ENCODE measurements at regions not wholly inside any gene's neighbourhood (a gene's known extent, or its start where the extent isn't known, plus 50 kb on each side); places are given as distances from the start of the nearest gene placed in this dataset.

- dilution Hi-C loops (cut with MboI; ENCODE audit: extremely low pct_ligation_motif_present, low sequenced_read_pairs) (no loop called here), intact Hi-C loops (cut with micrococcal nuclease) (no loop called here)
- DNase-seq (ENCODE audit: low read depth, low spot score): no peak
- POLR2A ChIA-PET: no interaction called here
- Histone ChIP-seq H3K27me3 (ENCODE audit: control insufficient read depth in 2 of 2, insufficient read depth in 2 of 2, low read length in 2 of 2) (no peaks in the 10 kb centered on the region), H3K79me2 (ENCODE audit: control insufficient read depth, insufficient read depth, low read length) (no peaks in the 10 kb centered on the region), H3K27ac (ENCODE audit: insufficient read depth, low read depth, low read length) (no peak overlapping the region), H3K9me3 (replicated peaks; ENCODE audit: control insufficient read depth, insufficient read depth, low read length) (no peaks in the 10 kb centered on the region), H3K36me3 (ENCODE audit: control insufficient read depth in 2 of 2, extremely low read depth in 1 of 2, insufficient read depth in 2 of 2, low read length in 2 of 2) (no peaks in the 10 kb centered on the region), H3K4me1 (ENCODE audit: control insufficient read depth, extremely low read depth, insufficient read depth, low read length) (no peaks in the 10 kb centered on the region), H3K4me2 (ENCODE audit: insufficient read depth, low read length) (no peak overlapping the region), H3K9me1 (replicated peaks; ENCODE audit: control insufficient read depth, extremely low read depth, insufficient read depth, low read length) (no peaks in the 10 kb centered on the region), H3K4me3 (replicated peaks in 1 of 3; ENCODE audit: insufficient read depth in 1 of 3, low read depth in 1 of 3, low read length in 3 of 3) (no peak overlapping the region), H3K9ac (replicated peaks; ENCODE audit: extremely low read depth, insufficient read depth, low read length) (no peak overlapping the region), H4K20me1 (replicated peaks; ENCODE audit: control insufficient read depth, extremely low read depth, insufficient read depth, low read length) (no peaks in the 10 kb centered on the region), H2AFZ (ENCODE audit: low read depth, low read length) (no peak overlapping the region)
- TF ChIP-seq FOS (IDR thresholded peaks at IDR 0.05; ENCODE audit: borderline replicate concordance, insufficient read depth, low read length) (no peak), CTCF (IDR thresholded peaks at IDR 0.05; ENCODE audit: extremely low read depth in 1 of 2, insufficient read depth in 1 of 2, low read depth in 1 of 2, low read length in 2 of 2) (no peak), EZH2 (IDR thresholded peaks at IDR 0.05; ENCODE audit: borderline replicate concordance, low read depth, low read length, severe bottlenecking) (no peak), JUN (IDR thresholded peaks at IDR 0.05; ENCODE audit: borderline replicate concordance, insufficient read depth, insufficient read length, low read depth) (no peak), MYC (IDR thresholded peaks at IDR 0.05; ENCODE audit: low read depth, low read length) (no peak), MAX (IDR thresholded peaks at IDR 0.05; ENCODE audit: insufficient read depth, insufficient read length) (no peak), POLR2AphosphoS5 (IDR thresholded peaks at IDR 0.05; ENCODE audit: insufficient read depth, low read depth, low read length) (no peak), GATA2 (IDR thresholded peaks at IDR 0.05; ENCODE audit: insufficient read depth, insufficient read length, low read depth, low read length) (no peak), POLR2A (IDR thresholded peaks at IDR 0.05; ENCODE audit: low read depth, low read length) (no peak)
- no TSS peak for BruUV-seq (replicated peaks)
- CTCF ChIA-PET: no interaction called here
- no peak for FAIRE-seq
Measured at GRCh38 chr5:165108809-165109208, 1603.4 kb downstream of the MAT2B start.

Measured in endothelial cell of umbilical vein (primary cell).